SU-DHL-6 (cell line): ENCODE measurements at regions not wholly inside any gene's neighbourhood (a gene's known extent, or its start where the extent isn't known, plus 50 kb on each side); places are given as distances from the start of the nearest gene placed in this dataset.

Experiments
- H2AFZ ChIP-seq: fragments of 200-600 bp; sonication (generic); 2 replicates; pipeline ENCODE4 v1.6.1; 2014; ENCODE audit warnings: low read depth, mild to moderate bottlenecking, moderate library complexity, mixed read lengths, antibody characterized with exemption, low read length; ENCODE audit not compliant: severe bottlenecking
- H3F3A ChIP-seq: fragments of 200-600 bp; shearing (Covaris generic); 2 replicates; pipeline ENCODE4 v1.6.0; 2016; ENCODE audit warnings: antibody characterized with exemption, mild to moderate bottlenecking; ENCODE audit not compliant: insufficient read depth
- H3K27ac ChIP-seq: fragments of 200-600 bp; sonication (generic); 2 replicates; pipeline ENCODE4 v1.5.1; 2016; ENCODE audit warnings: low read depth, mild to moderate bottlenecking, low read length, moderate library complexity, mixed read lengths
- H3K27me3 ChIP-seq: fragments of 200-600 bp; sonication (generic), shearing (Covaris generic); 2 replicates; pipeline ENCODE4 v1.6.0; 2014; ENCODE audit warnings: mild to moderate bottlenecking, low read length
- H3K36me3 ChIP-seq: fragments of 200-600 bp; sonication (generic); 2 replicates; pipeline ENCODE4 v1.6.1; 2014; ENCODE audit warnings: mild to moderate bottlenecking, low read length, mixed read lengths
- H3K4me2 ChIP-seq: fragments of 300-600, 200-600 bp; shearing (Covaris generic), sonication (generic); 2 replicates; pipeline ENCODE4 v1.6.0; 2014; ENCODE audit warnings: low read length, low read depth, mild to moderate bottlenecking; ENCODE audit not compliant: poor library complexity, severe bottlenecking
- H3K4me3 ChIP-seq: fragments of 200-600 bp; sonication (generic); 2 replicates; pipeline ENCODE4 v1.5.1; 2014; ENCODE audit warnings: antibody characterized with exemption, low read length, mild to moderate bottlenecking, mixed read lengths; ENCODE audit not compliant: insufficient read depth, poor library complexity, severe bottlenecking
- H3K79me2 ChIP-seq: fragments of 200-600 bp; sonication (generic); 2 replicates; pipeline ENCODE4 v1.6.1; 2014; ENCODE audit warnings: mild to moderate bottlenecking, low read length, moderate library complexity; ENCODE audit not compliant: insufficient read depth
- H3K9ac ChIP-seq: fragments of 200-600 bp; sonication (generic); 2 replicates; pipeline ENCODE4 v1.7.0; 2014; ENCODE audit warnings: mild to moderate bottlenecking, low read length
- H3K9me2 ChIP-seq: fragments of 200-600 bp; sonication (generic); replicated peaks from 2 replicates; pipeline ENCODE4 v1.6.1; 2014; ENCODE audit warnings: low read length; ENCODE audit not compliant: insufficient read depth
- H3K9me3 ChIP-seq: fragments of 200-600 bp; sonication (generic); 2 replicates; pipeline ENCODE4 v1.6.1; 2014; ENCODE audit warnings: low read length, mixed read lengths; ENCODE audit not compliant: insufficient read depth
- H4K20me1 ChIP-seq: fragments of 200-600 bp; sonication (generic); 2 replicates; pipeline ENCODE4 v1.6.1; 2014; ENCODE audit warnings: low read depth, mild to moderate bottlenecking, antibody characterized with exemption, low read length, moderate library complexity, mixed read lengths
- EZH2phosphoT487 ChIP-seq: fragments of 200-600 bp; sonication (generic), shearing (Covaris generic); conservative IDR thresholded peaks from 2 replicates; pipeline ENCODE4 v1.6.1; 2018; ENCODE audit warnings: mild to moderate bottlenecking, antibody characterized with exemption, low read length, moderate library complexity, mixed read lengths
- TF ChIP-seq, protein P1 (sequence below): fragments of 200-600 bp; sonication (generic); IDR thresholded peaks from one replicate; pipeline ENCODE4 v1.5.1; 2017; ENCODE audit warnings: antibody characterized with exemption, mild to moderate bottlenecking, low read length, moderate library complexity; ENCODE audit not compliant: insufficient read depth, poor library complexity, severe bottlenecking

DNA sequence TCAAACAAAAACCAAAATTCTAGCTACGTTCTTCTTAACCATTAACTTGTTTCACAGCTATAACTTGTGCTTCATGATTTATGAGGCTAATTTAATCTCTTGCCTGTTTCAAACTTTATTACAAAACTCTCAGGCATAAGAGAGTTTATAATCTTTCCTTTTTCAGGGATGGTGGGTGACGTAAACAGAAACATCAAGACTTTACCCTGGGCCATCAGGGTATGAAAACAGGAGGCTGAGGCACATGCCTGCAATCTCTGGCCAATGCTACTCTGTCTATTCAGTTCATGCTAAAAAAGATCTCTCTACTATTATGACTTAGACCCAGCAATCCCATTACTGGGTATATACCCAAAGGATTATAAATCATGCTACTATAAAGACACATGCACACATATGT is 55.9 kb upstream of the VWC2 start:
- Histone ChIP-seq H3K27ac (no peak overlapping the region), H4K20me1 (no peaks in the 10 kb centered on the region), H3K79me2 (no peaks in the 10 kb centered on the region), H3K36me3 (no peaks in the 10 kb centered on the region), H3F3A (no peaks in the 10 kb centered on the region), H3K4me3 (no peak overlapping the region), H2AFZ (no peak overlapping the region), H3K9ac (no peak overlapping the region), H3K9me2 (no peaks in the 10 kb centered on the region), H3K9me3 (no peaks in the 10 kb centered on the region), H3K4me2 (no peak overlapping the region), H3K27me3 (0 out of 2 replicates have a peak, but pooled peaks cover 4% of the 10 kb centered on the region)
- no peak for TF ChIP-seq EZH2phosphoT487
- TF ChIP-seq, protein P1, sequence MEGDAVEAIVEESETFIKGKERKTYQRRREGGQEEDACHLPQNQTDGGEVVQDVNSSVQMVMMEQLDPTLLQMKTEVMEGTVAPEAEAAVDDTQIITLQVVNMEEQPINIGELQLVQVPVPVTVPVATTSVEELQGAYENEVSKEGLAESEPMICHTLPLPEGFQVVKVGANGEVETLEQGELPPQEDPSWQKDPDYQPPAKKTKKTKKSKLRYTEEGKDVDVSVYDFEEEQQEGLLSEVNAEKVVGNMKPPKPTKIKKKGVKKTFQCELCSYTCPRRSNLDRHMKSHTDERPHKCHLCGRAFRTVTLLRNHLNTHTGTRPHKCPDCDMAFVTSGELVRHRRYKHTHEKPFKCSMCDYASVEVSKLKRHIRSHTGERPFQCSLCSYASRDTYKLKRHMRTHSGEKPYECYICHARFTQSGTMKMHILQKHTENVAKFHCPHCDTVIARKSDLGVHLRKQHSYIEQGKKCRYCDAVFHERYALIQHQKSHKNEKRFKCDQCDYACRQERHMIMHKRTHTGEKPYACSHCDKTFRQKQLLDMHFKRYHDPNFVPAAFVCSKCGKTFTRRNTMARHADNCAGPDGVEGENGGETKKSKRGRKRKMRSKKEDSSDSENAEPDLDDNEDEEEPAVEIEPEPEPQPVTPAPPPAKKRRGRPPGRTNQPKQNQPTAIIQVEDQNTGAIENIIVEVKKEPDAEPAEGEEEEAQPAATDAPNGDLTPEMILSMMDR: no peak

DNA sequence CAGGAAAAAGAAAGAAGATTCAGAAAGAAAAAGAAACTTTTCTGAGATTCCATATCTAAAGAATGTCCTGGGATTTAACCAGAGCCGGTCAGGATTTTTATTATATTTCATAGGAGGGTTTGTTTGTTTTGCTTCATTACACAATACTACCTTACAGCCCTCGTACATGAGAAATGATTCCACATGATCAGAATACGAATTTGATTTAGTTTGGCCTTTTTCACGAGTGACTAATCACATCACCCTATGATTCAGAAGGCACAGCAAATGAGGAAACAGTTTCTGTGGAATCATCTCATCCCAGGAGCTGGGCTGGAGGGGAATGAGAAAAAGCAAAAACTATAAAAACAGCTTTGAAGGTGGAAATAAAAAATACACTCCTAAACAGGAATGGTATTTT is 54.7 kb upstream of the VWC2 start:
- Histone ChIP-seq H3F3A (no peaks in the 10 kb centered on the region), H3K27ac (no peak overlapping the region), H2AFZ (no peak overlapping the region), H3K4me2 (no peak overlapping the region), H4K20me1 (no peaks in the 10 kb centered on the region), H3K9ac (no peak overlapping the region), H3K4me3 (no peak overlapping the region), H3K27me3 (no peaks in the 10 kb centered on the region), H3K79me2 (no peaks in the 10 kb centered on the region), H3K9me3 (no peaks in the 10 kb centered on the region), H3K36me3 (no peaks in the 10 kb centered on the region), H3K9me2 (no peaks in the 10 kb centered on the region)
- TF ChIP-seq, protein P1: no peak

DNA sequence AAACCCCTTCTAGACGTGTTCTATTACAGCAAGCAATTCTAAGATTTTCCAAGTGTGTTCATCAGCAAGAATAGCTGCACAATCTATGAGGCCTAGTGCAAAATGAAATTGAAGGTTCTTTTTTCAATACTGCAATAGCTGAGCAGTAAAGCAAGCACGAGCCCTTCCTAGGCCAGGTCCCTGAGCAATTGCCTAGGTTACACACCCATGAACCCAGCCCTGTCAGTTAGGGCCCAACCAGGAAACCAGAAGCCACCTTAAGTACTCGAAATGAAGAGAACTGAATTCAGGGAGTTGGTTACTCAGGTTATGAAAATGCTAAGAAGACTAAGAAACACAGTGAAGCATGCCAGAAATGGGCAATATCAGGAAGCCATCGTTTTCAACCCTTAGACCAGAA is 52.0 kb upstream of the VWC2 start:
- H3K79me2 ChIP-seq: no peaks in the 10 kb centered on the region
- no peaks in the 10 kb centered on the region for H3K9me2 ChIP-seq
- no peaks in the 10 kb centered on the region for H3K9me3 ChIP-seq
- H3F3A ChIP-seq: no peaks in the 10 kb centered on the region
- TF ChIP-seq, protein P1: no peak
- no peak for TF ChIP-seq EZH2phosphoT487
- no peaks in the 10 kb centered on the region for H3K27me3 ChIP-seq
- H4K20me1 ChIP-seq: no peaks in the 10 kb centered on the region
- no peak overlapping the region for H3K4me3 ChIP-seq
- no peaks in the 10 kb centered on the region for H3K36me3 ChIP-seq
- no peak overlapping the region for H3K4me2 ChIP-seq
- no peak overlapping the region for H2AFZ ChIP-seq
- no peak overlapping the region for H3K27ac ChIP-seq
- no peak overlapping the region for H3K9ac ChIP-seq
